ENCODE measurements at regions not wholly inside any gene's neighbourhood (a gene's known extent, or its start where the extent isn't known, plus 50 kb on each side); places are given as distances from the start of the nearest gene placed in this dataset.

GRCh38 chr6:139534472-139535115, 160.1 kb upstream of the CITED2 start:
- Mint-ChIP-seq H3K4me1 (ENCODE audit: unreplicated experiment) (peaks cover 70% of the 10 kb centered on the region), H3K36me3 (ENCODE audit: unreplicated experiment) (no peaks in the 10 kb centered on the region), H3K27ac (ENCODE audit: unreplicated experiment) (peak overlapping the region; percentile 92), H3K27me3 (ENCODE audit: unreplicated experiment) (no peaks in the 10 kb centered on the region), H3K9me3 (ENCODE audit: unreplicated experiment) (no peaks in the 10 kb centered on the region), H3K4me3 (ENCODE audit: unreplicated experiment) (no peak overlapping the region)
- DNase-seq (ENCODE audit: extremely low spot score, unreplicated experiment), result no peak
- TF ChIP-seq, protein P1, sequence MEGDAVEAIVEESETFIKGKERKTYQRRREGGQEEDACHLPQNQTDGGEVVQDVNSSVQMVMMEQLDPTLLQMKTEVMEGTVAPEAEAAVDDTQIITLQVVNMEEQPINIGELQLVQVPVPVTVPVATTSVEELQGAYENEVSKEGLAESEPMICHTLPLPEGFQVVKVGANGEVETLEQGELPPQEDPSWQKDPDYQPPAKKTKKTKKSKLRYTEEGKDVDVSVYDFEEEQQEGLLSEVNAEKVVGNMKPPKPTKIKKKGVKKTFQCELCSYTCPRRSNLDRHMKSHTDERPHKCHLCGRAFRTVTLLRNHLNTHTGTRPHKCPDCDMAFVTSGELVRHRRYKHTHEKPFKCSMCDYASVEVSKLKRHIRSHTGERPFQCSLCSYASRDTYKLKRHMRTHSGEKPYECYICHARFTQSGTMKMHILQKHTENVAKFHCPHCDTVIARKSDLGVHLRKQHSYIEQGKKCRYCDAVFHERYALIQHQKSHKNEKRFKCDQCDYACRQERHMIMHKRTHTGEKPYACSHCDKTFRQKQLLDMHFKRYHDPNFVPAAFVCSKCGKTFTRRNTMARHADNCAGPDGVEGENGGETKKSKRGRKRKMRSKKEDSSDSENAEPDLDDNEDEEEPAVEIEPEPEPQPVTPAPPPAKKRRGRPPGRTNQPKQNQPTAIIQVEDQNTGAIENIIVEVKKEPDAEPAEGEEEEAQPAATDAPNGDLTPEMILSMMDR (IDR thresholded peaks at IDR 0.05), result no peak

DNA sequence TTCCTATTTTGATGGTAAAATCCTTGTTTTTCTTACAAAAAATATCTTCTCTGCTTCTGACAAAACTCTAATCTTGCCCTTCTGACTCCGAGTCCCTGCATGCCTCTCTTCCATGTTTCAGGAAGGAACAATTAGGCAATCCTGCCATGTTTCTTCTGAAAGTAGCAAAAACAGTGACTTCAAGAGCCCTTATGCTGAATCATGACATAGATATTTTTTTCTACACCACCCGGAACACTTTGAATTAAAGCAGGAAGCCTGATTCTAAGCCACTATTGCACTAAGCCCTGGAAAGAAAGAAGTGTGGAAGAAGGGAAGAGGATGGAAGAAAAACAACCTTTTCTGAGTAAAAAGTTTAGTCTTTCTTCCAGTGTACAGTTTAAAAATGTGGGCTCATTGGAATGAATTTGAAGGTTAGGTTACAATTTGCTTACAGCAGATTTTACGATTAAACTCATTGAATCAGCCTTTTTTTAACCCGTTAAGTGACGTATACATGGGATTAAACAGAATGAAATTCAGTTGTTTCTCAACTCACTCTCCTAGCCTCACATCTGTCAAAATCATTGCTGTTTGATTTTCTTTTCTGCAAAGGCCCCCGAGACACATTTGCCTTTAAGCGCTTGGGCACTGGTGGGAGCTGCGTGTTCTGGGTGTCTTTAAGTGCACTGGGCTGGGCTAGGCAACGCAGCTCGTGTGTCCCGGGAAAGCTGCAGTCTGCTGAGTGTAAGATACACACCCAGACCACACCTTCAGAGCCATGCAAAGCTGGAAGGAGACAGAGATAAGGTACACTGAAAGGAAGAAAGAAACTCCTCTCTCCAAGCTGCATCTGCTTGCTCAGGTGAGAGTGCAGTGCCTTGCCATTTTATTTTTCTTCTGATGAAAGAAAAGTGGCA, 159.4 kb upstream of the CITED2 start:
- peak overlapping the region; percentile 92 for H3K27ac Mint-ChIP-seq (ENCODE audit: unreplicated experiment)
- H3K27me3 Mint-ChIP-seq (ENCODE audit: unreplicated experiment), result no peaks in the 10 kb centered on the region

GRCh38 chr6:139533171-139533570, 158.7 kb upstream of the CITED2 start:
- no peaks in the 10 kb centered on the region for H3K36me3 Mint-ChIP-seq (ENCODE audit: unreplicated experiment)
- H3K9me3 Mint-ChIP-seq (ENCODE audit: unreplicated experiment), result no peaks in the 10 kb centered on the region
- H3K27me3 Mint-ChIP-seq (ENCODE audit: unreplicated experiment), result no peaks in the 10 kb centered on the region
- TF ChIP-seq, protein P1 (IDR thresholded peaks at IDR 0.05), result no peak
- peaks cover 58% of the 10 kb centered on the region for H3K4me1 Mint-ChIP-seq (ENCODE audit: unreplicated experiment)
- peak overlapping the region; percentile 92 for H3K27ac Mint-ChIP-seq (ENCODE audit: unreplicated experiment)
- DNase-seq (ENCODE audit: extremely low spot score, unreplicated experiment), result no peak
- H3K4me3 Mint-ChIP-seq (ENCODE audit: unreplicated experiment), result peak overlapping the region; percentile 23

More for the DNA sequence above, 159.4 kb upstream of the CITED2 start:
- Mint-ChIP-seq H3K36me3 (ENCODE audit: unreplicated experiment) (no peaks in the 10 kb centered on the region), H3K4me1 (ENCODE audit: unreplicated experiment) (peaks cover 65% of the 10 kb centered on the region), H3K9me3 (ENCODE audit: unreplicated experiment) (no peaks in the 10 kb centered on the region), H3K4me3 (ENCODE audit: unreplicated experiment) (peak overlapping the region; percentile 23)
- no peak for DNase-seq (ENCODE audit: extremely low spot score, unreplicated experiment)
- TF ChIP-seq, protein P1 (IDR thresholded peaks at IDR 0.05), result no peak

GRCh38 chr6:139531148-139532115, 157.0 kb upstream of the CITED2 start:
- H3K36me3 Mint-ChIP-seq (ENCODE audit: unreplicated experiment), result no peaks in the 10 kb centered on the region
- TF ChIP-seq, protein P1 (IDR thresholded peaks at IDR 0.05), result no peak
- no peak overlapping the region for H3K4me3 Mint-ChIP-seq (ENCODE audit: unreplicated experiment)
- H3K9me3 Mint-ChIP-seq (ENCODE audit: unreplicated experiment), result no peaks in the 10 kb centered on the region
- peaks cover 43% of the 10 kb centered on the region for H3K4me1 Mint-ChIP-seq (ENCODE audit: unreplicated experiment)
- no peak for DNase-seq (ENCODE audit: extremely low spot score, unreplicated experiment)
- no peaks in the 10 kb centered on the region for H3K27me3 Mint-ChIP-seq (ENCODE audit: unreplicated experiment)
- peak overlapping the region; percentile 78 for H3K27ac Mint-ChIP-seq (ENCODE audit: unreplicated experiment)

All from osteocyte (in vitro differentiated cells).